ENCODE measurements at regions not wholly inside any gene's neighbourhood (a gene's known extent, or its start where the extent isn't known, plus 50 kb on each side); places are given as distances from the start of the nearest gene placed in this dataset.

DNA sequence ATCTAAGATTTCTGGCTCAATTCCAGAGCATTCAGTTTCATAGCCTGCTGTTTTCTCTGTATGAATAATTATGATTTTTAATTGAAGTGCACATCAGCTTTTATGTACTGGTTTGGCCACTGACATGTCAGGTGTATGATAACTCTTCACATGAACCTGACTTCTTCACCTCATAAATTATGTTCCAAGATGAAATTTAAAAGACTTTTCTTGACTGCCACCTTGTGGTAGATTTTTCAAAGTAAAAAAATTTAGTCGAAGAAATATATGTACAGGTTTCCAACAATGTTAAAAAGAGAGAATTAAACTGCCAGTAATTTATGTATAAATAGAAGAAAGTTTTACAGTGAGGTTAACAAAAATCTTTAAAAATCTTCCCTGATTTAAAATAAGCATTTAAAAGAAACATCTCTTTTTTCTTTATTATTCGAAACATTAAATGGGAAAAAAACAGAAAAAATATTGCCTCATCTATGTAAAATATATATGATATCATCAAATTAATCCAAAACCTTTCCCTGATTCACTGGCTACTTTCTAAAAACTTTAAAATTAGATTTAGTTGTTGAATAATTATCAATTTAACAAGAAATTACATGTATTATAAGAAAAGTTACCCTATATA, 124.9 kb upstream of the ATXN7L3B start:
- DNase-seq: no peak

DNA sequence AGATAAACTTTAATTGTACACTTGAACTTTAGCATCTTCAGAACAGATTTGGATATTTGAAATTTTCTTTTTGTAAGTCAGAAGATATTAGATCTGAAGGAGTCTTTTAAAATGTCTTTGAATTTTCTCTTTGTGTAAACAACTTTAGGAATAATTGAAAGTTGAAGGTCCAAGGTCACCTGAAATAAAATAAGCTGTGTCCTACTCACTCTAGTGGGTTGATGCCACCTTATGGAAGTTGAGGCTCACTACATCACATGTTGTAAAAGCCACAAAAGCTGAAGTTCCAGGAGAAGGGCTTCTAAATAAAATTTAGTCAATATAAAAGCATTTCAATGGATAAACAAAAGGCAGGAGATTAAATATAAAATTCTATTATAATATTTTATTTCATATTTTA, 122.0 kb upstream of the ATXN7L3B start:
- DNase-seq: no peak

DNA sequence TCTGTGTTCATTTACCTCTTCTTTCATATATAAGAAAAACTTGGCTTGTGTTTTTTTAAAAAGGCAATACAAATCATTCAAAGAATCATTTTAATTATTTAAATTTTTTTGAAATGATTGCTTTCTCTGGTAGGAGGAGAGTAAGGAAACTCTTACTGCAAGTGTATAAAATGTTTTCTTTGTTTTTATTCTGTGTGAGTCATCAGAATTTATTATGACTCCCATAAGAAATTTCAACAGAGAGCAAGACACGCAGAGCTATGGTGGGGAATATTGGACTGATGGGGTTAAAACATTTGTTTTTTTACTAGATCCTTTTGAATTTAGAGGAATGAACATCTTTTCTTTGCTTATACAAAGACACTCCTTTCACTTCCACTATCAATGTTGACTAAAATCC, 119.1 kb upstream of the ATXN7L3B start:
- DNase-seq: no peak

- no peak for DNase-seq
These were observed 112.9 kb upstream of the ATXN7L3B start for GRCh38 chr12:74424778-74425177.

DNA sequence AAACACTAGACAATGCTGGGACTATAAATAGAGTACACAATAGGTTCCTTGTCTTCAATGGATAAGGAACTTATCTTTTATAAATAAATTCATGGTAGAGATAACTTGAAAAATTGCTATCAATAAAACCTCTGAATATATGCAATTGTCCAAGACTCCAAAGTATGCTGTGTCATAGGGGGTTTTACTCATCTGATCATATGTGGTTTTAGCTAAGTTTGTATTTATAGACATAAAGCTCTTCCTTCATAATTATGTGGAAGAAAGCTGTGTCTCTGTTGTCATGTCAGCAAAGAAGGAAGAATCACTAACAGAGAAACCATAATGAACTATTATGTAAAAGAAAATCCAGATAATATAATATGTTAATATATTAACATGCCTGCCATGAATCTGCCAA, 111.5 kb upstream of the ATXN7L3B start:
- DNase-seq: no peak

DNA sequence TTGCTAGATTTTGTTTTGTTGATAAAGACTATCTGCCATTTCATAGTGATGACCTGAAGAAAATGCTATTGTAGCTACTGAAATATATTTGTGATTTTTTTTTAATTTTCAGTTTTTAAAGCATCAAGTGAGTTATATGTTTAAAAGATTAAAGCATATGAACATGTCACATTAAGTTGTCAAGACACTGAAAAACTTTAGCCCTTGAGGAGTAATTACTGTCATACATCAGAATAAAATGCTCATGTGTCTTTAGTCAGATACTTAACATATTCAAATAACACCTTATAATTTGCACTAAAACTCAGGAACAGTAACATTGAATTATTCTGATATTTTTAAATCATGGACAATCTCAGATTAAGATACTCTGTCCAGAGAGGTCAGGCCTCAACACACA, 108.1 kb upstream of the ATXN7L3B start:
- DNase-seq: no peak

- no peak for DNase-seq
These were observed 105.8 kb upstream of the ATXN7L3B start for GRCh38 chr12:74431801-74432200.

DNA sequence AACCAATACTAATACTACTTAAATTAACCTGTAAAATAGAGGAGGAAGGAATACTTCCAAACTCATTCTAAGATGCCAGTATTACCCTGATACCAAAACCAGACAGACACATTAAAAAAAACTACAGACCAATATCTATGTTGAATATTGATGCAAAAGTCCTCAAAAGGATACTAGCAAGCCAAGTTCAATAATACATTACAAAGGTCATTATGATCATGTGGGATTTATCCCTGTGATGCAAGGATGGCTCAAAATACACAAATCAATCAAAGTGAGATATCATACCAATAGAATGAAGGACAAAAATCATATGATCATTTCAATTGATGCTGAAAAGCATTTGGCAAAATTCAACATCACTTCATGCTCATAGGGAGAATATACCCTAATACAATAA, 97.2 kb upstream of the ATXN7L3B start:
- DNase-seq: no peak

- no peak for DNase-seq
These were observed 95.8 kb upstream of the ATXN7L3B start for GRCh38 chr12:74441872-74442271.

- no peak for DNase-seq
These were observed 91.2 kb upstream of the ATXN7L3B start for GRCh38 chr12:74446466-74446865.

- no peak for DNase-seq
These were observed 87.8 kb upstream of the ATXN7L3B start for GRCh38 chr12:74449872-74450271.

- no peak for DNase-seq
These were observed 83.5 kb upstream of the ATXN7L3B start for GRCh38 chr12:74454109-74454508.

GRCh38 chr12:74455429-74455828, 82.2 kb upstream of the ATXN7L3B start:
- DNase-seq: no peak

GRCh38 chr12:74456431-74456830, 81.2 kb upstream of the ATXN7L3B start:
- DNase-seq: no peak

GRCh38 chr12:74468401-74468800, 69.2 kb upstream of the ATXN7L3B start:
- no peak for DNase-seq

GRCh38 chr12:74476234-74476633, 61.4 kb upstream of the ATXN7L3B start:
- no peak for DNase-seq

- no peak for DNase-seq
These were observed 56.6 kb upstream of the ATXN7L3B start for GRCh38 chr12:74481078-74481477.

DNA sequence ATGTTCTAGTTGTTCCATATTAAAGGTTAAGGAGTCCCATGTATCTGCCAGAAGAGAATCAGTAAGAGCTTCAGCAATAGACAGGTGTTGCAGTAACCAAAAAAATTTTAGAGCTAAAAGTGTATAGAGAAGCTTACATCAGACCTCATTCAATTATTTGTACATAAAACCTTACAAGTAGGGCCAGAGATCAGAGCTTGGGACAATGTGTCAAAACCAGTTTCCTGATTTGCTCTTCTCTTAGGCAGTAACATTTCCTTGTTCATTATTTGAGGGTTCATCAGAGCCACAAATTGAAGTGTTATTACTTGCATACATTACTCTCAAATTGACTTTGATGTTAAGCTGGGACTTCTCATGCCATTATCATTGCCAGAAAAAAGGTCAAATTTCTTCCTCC, 55.5 kb upstream of the ATXN7L3B start:
- DNase-seq: no peak

DNA sequence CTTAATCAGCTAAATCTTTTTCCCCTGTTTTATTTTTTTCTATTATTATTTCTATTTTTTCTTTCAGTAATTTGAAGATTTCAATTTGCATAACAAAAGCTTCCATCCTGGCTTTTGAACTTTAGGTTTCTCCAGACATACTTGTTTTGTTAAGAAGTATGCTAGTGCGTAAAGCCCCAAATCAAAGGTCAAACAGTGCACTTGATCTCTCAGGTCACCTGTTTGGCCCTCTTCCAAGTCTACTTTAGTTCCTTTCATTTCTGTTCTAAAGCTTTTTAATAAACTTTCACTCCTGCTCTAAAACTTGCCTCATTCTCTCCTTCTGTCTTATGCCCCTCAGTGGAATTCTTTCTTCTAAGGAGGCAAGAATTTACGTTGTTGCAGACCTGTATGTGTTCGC, 54.6 kb upstream of the ATXN7L3B start:
- no peak for DNase-seq
